Left renal cortex interstitium (tissue), 4 donors: ENCODE measurements at regions not wholly inside any gene's neighbourhood (a gene's known extent, or its start where the extent isn't known, plus 50 kb on each side); places are given as distances from the start of the nearest gene placed in this dataset.
"Not testable (repeated sequence)": the region's sequence is repeated elsewhere in the genome, so short reads cannot be mapped to it uniquely, and the experiment has no call there.

Experiments
- DNase-seq, 4 donors: peaks; one replicate each; pipeline ENCODE4 v3.0.0-alpha.2; 2013; ENCODE audit warnings: low read depth in 4 of 4, low spot score in 2 of 4, missing footprints in 1 of 4

DNA sequence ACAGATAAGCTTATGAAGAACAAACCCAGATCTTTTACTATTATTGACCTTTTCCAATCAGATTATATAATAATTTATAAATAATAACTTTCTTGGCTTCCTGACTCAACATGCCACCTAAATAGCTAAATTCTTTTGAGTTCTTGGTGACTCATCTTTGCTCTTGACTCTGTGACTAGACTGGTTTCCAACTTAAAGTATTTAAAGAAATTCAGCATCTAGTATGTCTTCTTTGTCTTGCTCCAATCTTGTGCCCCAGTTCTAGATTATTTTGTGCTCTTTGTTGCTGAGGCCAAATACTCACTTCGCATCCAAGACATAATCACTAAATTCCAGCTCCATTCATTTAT, 483.2 kb upstream of the TBL1XR1 start:
- DNase-seq, result no peak

DNA sequence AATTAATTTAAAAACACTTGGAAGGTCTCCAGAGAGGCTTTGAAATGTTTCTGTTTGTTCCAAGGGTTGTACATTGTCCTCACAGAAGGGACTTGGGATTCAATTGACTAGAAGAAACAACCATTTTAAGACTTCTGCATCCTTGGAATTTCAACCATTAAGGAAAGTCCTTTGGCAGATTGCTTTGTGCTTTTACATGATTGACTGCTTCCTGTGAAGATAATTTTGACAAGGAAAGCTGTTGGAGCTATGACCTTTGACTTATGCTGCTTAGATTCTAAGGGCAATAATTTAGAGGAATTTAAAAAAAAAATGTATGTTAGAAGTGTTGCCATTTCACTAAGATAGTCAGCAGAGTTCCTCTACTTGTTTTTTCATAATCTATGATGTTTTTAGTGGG, 483.9 kb upstream of the TBL1XR1 start:
- no peak for DNase-seq

DNA sequence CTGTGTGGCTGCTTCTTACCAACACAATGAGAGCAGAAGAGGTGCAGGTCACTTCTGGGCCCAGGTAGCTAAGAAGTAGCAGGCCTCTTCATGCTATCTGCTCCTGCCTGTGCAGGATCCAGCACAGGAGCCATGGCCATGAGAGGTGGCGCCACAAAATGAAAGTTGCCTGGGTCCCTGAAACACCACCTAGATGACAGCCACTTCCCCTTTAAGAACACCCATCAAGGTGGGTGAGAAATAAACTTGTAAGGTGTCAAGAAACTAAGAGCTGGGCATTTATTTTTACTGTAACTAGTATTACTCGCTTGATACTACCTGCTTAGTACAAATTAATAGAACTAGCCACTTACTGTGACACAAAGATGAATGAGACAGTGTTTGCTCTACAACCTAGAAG, 484.6 kb upstream of the TBL1XR1 start:
- DNase-seq, result no peak

DNA sequence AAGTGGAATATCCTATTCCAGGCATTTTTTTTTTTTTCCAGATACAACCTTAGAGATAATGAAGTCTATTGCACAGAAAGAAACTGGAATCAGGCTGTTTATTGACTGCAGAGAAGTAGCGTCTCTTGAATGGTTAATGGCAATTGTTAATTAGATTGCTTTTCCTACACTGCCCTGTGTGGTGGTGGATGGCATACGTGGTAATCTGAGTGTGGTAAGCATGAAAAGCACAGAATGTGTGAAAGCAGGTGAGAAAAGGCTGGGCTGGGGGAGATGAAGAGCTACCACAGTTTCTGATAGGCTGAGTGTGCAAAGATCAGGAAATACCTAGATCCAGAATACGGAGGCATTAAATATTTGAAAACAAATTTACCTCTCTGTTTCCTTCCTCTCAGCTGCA, 486.3 kb upstream of the TBL1XR1 start:
- DNase-seq, result no peak

DNA sequence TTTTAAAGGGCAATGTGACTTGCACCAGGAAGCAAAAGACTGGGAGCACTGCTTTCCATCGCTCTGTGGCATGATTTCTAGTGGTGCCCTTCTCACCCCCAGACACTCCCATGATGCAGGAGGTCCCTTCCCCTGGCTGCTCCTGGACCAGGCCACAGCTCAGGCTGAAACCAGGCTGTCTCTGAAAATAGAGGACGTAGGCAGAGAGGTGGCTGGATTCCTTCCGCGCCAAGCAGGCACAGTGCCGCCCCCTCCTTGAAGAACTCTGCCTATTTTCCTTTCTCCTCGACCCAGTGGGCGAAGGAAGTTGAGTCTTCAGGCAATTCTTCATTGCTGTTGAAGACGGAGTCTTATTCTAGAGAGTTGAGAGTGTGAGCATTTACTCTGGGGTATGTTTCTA, 489.4 kb upstream of the TBL1XR1 start:
- DNase-seq, result no peak

DNA sequence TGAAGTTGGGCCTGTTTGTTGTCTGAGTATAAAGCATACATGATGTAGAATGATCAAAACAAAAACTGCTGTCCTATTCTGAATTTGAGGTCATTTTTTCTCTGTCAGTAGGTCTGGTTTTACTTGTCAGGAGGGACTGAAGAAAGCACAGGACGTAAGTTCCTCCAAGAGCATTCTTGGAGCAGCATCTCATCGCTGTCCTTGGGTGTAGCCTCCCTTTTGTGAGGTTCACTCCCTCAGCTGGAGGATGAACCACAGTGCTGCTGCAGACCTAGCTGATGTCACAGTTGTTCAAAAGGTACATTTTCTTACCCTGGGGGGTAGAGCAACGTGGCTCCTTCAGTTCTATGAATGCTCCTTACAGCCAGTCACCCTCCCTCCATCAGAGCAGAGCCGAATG, 490.0 kb upstream of the TBL1XR1 start:
- DNase-seq, result no peak

DNA sequence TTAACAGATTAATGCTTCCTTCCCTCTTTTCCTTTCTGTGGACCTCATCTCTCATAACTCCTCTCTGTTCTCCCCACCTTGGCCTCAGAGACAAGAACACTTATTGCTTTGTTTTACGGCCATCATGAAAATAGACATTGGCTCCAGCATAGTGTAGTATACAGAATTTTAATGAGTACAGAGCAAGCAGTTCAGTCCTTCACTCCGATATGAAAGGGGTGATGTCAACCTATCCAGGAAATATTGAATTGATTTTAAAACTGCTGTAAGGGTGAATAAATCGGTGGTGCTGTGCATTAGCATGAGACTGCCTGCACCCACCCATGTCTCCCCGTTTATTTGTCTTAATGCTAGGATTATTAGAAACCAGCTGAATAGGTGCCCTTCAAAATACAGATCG, 490.9 kb upstream of the TBL1XR1 start:
- no peak for DNase-seq

DNA sequence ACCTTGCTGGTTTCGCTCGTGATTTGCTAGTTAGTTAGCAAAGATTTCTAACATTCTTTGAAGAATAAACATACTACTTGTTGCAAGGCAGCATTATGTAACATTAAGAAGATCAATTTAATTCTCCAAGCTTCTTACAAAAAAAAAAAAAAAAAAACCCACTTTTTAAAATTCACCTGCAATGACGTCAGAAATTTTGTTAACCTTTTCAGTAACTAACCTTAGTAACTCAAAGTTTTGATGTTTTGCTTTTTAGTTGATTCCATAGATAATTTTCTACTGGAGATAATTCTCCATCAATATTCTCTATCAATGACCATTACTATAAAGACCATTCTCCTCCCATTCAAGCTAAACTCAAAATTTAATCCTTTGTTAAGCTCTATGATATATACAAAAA, 491.8 kb upstream of the TBL1XR1 start:
- no peak for DNase-seq

DNA sequence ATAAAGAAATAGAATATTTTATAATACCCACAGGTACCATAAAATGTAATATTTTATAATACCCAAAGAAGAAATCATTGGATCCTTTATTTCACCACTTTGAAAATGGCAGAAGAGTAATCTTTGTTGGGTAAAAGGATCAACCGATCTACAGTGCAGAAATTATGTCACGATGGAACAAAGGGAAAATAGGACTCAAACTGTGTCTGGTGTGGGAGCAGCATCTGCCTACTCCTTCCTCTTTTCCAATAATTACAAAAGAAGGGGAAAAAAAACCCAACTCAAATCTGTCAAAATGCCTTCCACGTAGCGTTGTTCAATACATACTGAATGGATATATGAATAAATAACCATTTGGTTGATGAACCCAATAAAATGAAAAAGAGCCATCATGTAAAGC, 492.6 kb upstream of the TBL1XR1 start:
- no peak for DNase-seq

DNA sequence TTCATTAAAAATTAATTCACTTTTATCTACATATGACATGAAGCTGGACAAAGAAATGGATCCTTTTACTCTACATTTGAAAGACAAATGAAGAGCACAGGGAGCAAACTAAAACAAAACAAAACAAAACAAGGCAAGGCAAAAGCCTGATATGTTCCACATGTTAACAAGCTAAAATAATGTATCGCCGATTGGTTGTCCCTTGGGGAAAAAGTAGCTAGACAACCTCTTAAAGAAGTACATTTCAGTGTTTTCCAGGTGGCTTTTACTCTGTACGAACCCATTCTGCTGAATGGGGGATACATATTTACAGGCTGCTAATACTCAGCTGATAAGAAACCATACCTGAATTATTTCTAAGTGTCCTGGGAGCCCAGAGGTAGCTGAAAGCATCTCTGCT, 493.0 kb upstream of the TBL1XR1 start:
- DNase-seq, result no peak

DNA sequence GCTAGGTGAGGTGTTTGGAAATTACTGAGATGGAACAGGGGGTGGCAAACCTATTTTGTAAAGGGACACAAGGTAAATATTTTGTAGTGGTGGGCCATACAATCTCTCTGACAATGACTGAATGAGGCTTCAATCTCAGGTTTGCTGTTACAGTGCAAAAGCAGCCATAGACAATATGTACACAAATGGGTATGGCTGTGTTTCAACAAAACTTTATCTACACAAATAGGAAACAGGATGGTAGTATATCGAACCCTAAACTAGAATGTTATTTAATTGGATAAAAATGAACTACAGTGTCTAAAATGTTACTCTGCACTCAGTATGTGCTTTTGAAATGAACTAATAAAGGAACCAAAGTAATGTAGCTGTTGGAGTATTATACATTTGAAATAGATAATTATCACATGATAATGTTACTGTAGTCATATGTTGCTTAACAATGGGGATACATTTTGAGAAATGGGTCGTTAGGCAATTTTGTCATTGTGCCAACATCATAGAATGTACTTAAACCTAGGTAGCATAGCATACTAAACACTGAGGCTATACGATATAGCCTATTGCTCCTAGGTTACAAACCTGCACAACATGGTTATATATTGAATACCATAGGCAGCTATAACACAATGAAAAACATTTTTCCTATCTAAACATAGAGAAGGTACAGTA, 495.2 kb upstream of the TBL1XR1 start:
- DNase-seq, result no peak

DNA sequence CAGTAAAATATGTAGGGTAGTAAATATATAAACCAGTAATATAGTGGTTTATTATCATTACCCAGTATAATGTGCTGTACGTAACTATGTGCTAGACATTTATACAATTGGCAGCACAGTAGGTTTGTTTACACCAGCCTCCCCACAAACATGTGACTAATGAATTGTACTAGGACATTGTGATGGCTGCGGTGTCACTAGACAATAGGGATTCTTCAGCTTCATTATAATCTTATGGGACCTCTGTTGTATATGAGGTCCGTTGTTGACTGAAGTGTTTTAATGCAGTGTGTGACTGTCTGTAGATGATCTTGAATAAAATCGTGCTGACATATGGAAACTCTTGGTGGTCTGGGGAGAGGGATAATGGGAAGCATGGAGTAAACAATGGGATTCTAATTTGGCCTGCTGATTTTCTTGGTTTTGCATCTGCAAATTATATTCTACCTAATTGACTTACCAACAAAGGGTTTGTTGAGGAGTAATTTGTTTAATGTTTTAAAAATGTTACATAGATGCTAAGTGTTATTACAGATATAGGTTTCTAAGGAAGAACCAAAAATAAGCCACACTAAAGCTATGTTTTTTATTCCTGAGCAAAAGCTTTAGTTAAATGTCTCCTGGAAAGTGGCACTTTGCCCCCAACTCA, 496.5 kb upstream of the TBL1XR1 start:
- no peak for DNase-seq

DNA sequence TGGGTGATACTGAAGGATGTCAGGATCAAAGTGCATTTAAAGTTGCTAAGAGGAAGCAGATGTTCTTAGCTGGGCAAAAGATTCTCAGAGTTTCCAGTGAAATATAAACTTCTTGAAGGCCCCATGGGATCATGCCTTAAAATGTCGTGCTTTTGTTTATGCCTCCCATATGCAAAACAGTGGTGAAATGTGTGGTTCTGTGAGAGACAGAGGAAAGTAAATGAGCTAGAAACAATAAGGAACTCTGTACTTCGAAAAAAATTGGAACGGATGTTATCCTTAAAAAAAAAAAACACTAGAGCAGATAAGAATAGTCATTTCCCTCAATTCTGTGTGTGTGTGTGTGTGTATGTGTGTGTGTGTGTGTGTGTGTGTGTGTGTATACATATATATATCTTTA, 497.0 kb upstream of the TBL1XR1 start:
- DNase-seq, result peak in 1 of 4 donors; percentile 34

DNA sequence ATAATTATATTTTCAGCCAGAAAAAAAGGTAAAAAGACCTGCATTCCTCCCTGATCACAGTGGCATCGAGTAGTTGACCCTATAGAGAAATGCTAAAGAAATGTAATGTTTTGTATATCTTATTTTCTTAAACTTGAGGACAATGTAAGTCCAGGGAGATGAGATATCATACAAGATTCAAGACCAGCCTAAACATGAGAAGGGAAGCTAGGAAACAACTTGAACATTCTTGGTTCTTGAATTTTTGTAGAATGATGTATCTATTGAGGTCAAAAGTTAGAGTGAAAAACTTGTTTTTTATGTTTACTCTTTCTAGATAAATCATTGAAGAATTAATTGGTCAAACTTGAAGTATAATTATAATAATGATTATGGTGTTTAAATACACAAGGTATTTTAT, 497.7 kb upstream of the TBL1XR1 start:
- no peak for DNase-seq

DNA sequence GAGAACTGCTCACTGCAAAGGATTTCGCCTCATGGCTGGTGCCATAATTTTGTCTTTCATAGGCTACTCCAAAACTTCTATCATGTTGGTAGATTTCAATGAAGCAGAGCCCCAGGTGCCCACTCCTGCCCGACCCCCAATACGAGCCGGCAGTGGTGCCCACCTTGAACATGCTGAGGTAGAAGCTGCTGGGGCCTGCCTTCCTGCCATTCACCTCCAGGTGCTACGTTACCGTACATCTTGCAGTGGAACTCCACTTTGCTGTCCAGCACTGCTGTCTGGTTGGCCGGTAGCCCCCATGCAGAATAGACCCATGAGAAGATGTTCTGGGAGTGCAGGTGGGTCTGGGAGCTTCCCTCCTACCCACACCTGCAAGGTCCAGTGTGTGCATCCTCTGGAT, 502.8 kb upstream of the TBL1XR1 start:
- DNase-seq, result no peak

DNA sequence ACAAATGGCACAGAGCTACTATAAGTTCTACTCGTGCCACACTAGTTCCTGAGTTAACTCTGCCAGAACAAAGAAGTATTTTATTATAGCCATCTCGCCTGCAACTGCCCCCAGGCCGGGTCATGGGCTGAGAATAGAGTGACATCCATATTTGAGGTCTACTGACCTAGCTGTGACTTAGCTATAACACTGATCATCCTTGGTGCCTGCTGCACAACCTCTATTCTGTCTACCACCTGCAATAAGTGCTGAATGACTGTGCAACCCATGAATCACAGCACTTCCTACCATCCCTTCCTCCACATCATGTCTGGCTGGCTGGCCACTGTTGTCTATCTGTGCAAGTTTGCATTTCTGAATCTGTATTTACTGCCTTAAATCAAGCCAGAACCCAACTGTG, 506.5 kb upstream of the TBL1XR1 start:
- no peak for DNase-seq

DNA sequence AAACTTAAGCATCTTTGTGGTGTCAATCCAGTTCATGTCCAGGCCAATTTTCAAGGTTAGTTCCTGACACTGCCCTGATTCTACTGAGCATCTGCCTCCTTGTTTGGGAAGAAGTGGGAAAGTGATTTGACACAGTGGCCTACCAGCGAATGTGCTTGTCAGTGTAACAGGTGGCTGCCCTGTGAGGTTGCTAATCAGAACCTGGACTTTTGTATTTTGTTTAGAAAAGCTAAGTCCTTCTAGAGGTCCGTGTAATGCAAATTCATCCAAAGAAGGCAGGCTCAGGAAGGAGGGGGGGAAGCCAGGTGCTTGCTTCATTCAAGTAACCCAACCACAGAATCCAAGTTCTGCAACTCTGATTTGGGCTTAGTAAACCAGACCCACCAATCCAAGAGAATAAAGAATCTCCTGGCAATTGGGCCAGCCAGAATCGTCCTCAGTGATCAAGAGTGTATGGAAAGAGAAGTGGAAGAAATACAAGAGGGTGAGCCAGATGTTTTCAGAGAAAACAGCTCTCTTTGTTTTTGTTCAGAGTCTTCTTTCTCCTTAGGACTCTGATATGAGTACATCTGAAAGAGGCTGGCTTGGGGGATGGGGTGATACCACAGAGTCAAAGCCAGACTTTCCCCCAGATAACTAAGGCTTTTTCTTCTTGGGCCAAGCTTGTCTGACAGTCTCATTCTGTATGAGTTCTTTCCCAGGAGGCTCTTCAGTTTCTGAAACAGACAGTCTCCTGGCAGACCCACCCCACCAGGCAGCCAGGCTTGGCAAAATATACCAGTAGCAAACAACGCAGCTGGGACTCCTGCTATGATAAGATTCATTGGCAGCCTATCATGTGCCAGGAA, 508.9 kb upstream of the TBL1XR1 start:
- no peak for DNase-seq

DNA sequence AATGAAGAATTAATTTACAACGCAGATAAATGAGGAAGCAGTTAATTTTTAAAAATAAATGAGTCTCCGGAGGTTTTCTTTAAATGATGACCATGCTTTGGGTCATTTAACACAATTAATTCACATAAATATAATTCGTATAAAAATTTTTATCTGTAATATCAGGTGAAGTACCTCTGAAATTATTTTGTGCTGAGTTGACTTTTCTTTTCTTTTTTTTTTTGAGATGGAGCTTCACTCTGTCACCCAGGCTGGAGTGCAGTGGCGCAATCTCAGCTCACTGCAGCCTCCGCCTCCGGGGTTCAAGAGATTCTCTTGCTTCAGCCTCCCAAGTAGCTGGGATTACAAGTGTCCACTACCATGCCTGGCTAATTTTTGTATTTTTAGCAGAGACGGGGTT, 512.2 kb upstream of the TBL1XR1 start:
- DNase-seq, result not testable (repeated sequence)

DNA sequence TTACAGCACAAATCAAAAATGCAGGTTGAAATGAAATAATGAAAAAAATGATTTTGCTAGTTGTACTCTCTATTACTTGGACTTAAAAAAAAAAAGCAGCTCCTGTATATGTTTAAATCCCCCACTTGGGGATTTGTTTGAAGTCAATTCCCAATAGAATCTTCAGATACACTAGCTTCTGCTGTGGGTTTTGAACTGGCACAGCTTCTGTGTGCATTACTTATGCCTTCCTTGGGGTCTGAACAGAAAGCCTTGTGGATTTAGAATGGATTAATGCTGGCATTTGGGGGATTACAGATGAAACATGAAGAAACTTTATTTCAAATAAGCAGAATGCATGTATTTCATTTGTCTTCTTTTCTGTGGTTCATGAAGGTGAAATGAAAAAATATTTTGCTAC, 513.2 kb upstream of the TBL1XR1 start:
- DNase-seq, result no peak

DNA sequence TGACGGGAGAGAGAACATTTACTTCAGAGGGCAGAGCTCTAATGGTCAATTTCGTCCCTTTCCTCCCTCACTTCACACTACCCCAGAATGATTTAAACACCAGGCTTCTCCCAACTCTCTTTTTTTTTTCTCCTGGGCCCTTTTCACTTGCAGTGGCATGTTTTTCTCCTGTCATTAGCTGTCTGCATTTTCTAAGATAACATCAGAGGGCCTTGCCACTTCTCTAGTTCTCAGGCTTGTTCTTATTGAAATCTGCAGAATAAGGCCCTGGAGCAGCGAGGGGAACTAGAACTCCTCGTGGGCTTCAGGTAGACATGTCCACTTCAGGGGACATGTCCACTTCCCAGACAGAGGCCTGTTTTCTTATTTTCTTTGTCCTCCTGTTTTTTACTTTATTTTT, 514.4 kb upstream of the TBL1XR1 start:
- no peak for DNase-seq

DNA sequence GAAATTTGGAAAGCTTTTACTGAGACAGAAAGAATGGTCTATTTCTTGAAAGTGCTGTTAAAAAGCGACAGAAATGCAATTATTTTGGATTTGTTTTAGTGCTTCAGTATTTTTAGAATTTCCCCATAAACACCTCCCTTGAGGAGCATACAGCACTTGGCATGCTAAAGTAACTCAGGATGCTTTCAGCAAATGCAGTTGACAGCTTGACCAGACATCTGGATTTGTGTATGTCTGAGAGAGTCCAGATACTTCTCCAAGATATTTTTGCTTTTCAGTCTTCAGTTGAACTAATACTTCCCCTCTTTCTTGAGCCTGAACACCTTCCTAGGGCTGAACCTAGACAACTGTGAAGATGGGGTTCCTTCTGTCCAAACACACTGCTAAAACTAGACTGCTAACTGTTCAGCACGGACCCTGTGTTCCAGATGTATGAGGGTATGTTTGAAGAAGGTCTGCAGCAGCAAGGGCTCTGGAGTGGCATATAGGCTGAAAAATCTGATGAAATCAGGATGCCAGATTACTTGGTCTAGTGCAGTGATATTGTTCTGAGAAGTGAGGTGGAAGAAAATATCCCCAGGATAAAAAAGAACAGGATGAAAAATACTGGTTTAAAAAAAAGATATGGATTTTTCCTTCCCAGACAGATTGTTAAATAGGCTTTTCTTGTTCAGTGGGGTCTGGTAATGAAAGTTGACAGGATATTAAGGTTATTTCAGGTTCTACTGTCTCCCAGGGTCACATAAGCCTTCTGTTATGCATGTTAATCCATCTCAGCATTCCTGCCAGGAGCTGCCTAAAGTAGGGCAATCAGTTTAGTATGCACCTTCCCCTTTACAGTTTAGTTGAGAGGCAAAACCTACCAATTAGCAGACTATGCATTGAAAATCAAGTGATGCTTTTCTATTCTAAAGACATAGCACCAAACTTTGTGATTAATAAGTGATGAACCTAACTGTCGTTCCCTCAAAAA, 516.9 kb upstream of the TBL1XR1 start:
- DNase-seq, result no peak
